ENCODE measurements at regions not wholly inside any gene's neighbourhood (a gene's known extent, or its start where the extent isn't known, plus 50 kb on each side); places are given as distances from the start of the nearest gene placed in this dataset.
"Not testable (repeated sequence)": the region's sequence is repeated elsewhere in the genome, so short reads cannot be mapped to it uniquely, and the experiment has no call there.

- no peak for DNase-seq (ENCODE audit: low spot score)
Measured at GRCh38 chr12:90695415-90695814, 259.6 kb downstream of the CCER1 start.

DNA sequence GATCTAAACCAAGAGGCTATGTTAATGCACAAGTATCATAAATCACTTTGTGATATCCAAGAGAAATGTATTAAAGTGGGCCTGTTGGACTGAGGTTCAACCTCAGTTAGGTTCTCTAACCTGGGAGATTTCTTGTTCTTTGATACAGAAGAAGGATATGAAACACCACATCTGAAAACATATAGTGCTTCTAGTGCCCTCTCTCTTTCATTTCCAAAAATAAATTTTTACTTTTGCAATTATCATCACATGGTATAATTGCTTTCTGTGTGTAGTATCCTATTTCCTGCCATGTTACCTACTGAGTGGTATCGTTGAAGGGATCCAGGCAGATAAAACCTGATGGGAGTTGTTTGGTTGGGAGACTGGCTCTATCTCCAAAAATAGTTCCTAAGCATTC is 264.9 kb downstream of the CCER1 start:
- DNase-seq (ENCODE audit: low spot score), result no peak

DNA sequence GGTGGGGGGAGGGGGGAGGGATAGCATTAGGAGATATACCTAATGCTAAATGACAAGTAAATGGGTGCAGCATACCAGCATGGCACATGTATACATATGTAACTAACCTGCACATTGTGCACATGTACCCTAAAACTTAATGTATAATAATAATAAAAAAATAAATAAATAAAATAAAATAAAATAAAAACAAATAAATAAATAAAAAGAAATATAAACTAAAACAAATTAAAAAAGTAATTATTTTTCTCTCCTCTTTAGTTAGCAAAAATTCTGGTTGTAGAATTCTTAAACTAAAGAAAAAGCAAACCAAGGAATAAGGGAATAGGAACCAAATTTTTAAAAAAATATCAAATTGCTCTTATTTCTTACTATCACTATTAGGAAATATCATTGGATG is 267.3 kb downstream of the CCER1 start:
- DNase-seq (ENCODE audit: low spot score), result not testable (repeated sequence)

- no peak for DNase-seq (ENCODE audit: low spot score)
Measured at GRCh38 chr12:90683871-90684270, 271.1 kb downstream of the CCER1 start.

DNA sequence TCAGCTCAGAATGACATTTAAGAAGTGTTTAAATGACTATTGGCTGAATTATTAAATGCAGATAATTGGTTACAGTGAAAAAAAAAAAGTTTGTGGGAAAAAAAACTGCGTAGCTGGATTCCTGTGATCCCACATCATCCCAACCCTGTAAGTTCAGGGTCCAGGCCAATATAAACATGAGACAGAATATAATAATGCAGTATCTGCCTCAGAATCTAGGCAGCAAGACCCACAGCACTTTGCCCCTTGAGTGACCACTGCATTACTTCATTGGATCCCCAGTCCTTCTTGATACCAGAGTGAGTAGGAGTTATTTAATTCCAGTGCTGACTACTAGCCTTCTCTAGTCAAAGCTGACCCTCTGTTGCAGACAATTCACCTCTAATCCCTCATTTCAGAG is 272.6 kb downstream of the CCER1 start:
- DNase-seq (ENCODE audit: low spot score), result no peak

- DNase-seq (ENCODE audit: low spot score), result no peak
Measured at GRCh38 chr12:90679674-90680073, 275.3 kb downstream of the CCER1 start.

- DNase-seq (ENCODE audit: low spot score), result no peak
Measured at GRCh38 chr12:90677552-90677951, 277.4 kb downstream of the CCER1 start.

DNA sequence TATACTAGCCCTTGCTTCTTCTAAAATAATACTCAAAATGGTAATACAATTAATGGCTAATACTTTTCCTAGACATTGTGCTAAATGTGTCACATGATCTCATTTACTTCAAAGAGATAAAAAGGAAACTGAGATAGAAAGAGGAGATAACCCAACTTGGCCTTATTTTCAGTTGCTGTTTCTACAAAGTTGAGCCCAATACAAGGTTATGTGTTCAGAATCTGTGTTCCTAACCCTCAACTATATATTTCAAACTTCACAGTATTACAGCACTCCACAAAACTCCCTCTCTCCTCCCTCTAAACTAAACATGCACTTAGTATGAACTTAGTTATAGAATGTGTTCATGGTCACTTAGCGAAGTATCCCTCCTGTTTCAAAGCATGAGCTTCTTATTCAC is 277.9 kb downstream of the CCER1 start:
- no peak for DNase-seq (ENCODE audit: low spot score)

DNA sequence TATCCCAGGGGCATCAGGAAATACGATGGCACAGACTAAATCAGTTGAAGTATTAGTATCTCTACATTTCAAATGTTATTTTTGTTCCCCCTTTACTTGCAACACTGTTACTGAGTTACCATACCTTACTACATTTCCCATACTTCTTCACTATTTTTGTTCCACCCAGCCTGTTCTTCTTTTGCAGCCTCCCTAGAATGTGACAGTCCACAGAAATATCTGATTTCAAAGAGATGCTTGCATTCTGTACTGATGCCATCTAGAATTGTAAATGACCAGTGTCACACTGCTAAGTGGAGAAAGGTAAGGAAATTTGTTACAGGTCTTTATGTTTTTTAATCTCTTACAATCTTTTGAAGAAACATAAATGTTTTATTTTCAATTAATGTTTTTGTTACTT is 279.9 kb downstream of the CCER1 start:
- DNase-seq (ENCODE audit: low spot score), result no peak

DNA sequence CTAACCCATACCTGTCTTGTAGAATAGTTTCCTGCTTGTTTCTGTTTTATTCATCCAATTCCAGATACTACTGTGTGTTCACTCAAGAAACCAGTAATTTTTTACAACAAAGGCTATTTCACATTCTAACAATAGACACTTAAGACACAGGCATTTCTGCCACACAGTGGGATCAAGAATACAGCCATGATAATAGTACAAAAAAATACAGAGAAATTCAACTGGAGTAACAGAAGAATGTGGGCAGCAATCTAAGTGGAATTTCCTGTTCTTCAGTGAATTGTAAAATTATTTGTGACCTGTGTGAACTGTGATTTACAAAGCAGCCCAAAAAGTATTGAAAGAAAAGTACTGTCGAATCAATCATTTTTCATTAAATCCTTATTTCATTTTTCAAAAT is 282.9 kb downstream of the CCER1 start:
- DNase-seq (ENCODE audit: low spot score), result no peak

DNA sequence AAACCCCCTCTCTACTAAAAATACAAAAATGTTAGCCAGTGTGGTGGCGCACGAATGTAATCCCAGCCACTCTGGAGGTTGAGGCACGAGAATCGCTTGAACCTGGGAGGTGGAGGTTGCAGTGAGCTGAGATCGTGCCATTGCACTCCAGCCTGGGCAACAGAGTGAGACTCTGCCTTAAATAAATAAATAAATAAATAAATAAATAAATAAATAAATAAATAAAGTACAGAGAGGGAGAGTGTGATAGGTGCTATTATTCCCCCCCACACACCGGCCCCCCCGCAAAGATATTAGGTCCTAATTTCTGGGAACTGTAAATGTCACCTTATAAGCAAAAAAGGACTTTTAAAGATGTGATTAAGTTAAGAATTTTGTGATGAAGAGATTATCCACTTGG is 291.0 kb downstream of the CCER1 start:
- not testable (repeated sequence) for DNase-seq (ENCODE audit: low spot score)

- no peak for DNase-seq (ENCODE audit: low spot score)
Measured at GRCh38 chr12:90659060-90659459, 295.9 kb downstream of the CCER1 start.

DNA sequence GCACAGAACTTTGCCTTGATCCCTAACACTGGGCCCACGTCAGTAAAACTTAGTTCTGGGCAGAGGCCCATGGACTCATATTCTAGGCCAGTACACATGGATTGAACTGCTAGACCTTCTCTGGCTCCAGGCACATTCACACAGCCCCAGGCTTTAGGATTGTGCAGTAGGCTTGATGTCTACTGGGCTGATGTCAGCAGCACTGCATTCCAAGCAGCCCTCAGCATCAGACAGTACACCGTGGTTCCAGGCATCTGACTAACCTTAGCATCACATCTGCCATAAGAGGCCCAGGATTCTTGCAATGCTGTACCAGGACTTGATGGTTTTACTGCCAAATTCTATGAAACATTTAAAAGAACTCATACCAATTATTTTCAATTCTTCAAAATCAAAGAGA is 301.9 kb downstream of the CCER1 start:
- no peak for DNase-seq (ENCODE audit: low spot score)

DNA sequence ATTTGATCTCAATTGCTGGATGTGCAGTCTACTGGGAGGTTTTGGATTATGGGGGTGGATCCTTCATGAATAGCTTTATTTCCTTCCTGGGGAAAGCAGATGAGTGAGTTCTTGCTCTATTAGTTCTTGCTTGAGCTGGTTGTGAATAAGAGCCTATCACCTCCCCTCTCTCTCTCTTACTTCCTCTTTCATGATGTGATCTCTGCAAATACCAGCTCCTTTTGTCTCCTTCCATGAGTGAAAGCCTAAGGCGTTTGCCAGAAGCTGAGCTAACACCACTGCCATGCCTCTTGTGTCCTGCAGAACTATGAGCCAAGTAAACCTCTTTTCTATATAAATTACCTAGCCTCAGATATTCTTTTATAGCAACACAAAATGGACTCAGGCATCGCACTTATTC is 302.7 kb downstream of the CCER1 start:
- no peak for DNase-seq (ENCODE audit: low spot score)

- peak; percentile 69 for DNase-seq (ENCODE audit: low spot score)
Measured at GRCh38 chr12:90645181-90645580, 309.8 kb downstream of the CCER1 start.

- no peak for DNase-seq (ENCODE audit: low spot score)
Measured at GRCh38 chr12:90631591-90632212, 323.3 kb downstream of the CCER1 start.

DNA sequence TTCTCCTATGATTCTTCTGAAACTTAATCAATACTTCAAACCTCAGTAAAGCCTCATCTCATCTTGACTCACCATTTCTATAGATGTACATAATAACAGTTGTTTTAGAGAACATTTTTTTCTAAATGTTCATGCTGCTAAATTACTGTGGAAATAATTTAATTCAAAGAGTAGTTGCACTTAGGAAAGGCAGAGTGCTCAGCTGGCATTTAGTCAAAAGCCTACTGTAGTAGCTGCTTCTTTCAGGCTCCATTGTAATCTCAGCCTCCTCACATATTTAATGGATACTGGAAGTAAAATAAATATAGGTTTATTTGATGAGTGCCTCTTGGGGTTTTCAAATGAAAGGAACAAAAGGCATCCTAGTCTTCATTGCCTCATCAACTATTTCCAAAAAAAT is 325.0 kb downstream of the CCER1 start:
- no peak for DNase-seq (ENCODE audit: low spot score)

GRCh38 chr12:90628213-90628612 is 326.8 kb downstream of the CCER1 start:
- DNase-seq (ENCODE audit: low spot score), result no peak

GRCh38 chr12:90627180-90627896 is 327.6 kb downstream of the CCER1 start:
- DNase-seq (ENCODE audit: low spot score), result no peak

- DNase-seq (ENCODE audit: low spot score), result no peak
Measured at GRCh38 chr12:90622431-90622830, 332.5 kb downstream of the CCER1 start.

- no peak for DNase-seq (ENCODE audit: low spot score)
Measured at GRCh38 chr12:90621927-90622326, 333.0 kb downstream of the CCER1 start.

GRCh38 chr12:90619943-90620342 is 335.0 kb downstream of the CCER1 start:
- DNase-seq (ENCODE audit: low spot score), result no peak

DNA sequence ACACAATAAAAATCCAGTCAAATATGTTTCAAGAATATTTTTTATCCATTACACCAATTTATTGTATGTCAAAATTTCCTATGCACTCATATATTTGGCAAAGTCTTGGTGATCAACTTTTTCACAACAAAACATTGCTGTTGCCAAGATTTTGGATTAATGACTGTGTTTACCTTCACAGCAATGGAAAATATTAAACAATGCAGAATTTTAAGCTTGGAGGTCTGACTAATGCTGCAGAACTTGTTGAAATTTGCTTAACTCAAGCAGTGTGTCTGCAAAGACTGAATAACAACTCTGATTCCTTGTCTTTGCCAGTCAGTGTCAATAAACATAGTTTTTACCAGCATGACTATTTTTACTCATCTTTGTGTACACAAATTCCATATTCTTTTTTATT is 336.4 kb downstream of the CCER1 start:
- DNase-seq (ENCODE audit: low spot score), result no peak

- no peak for DNase-seq (ENCODE audit: low spot score)
Measured at GRCh38 chr12:90611891-90612290, 343.1 kb downstream of the CCER1 start.
